SU-DHL-6 (cell line): ENCODE measurements at regions not wholly inside any gene's neighbourhood (a gene's known extent, or its start where the extent isn't known, plus 50 kb on each side); places are given as distances from the start of the nearest gene placed in this dataset.

Experiments
- H2AFZ ChIP-seq: fragments of 200-600 bp; sonication (generic); 2 replicates; pipeline ENCODE4 v1.6.1; 2014; ENCODE audit warnings: low read depth, mild to moderate bottlenecking, moderate library complexity, mixed read lengths, antibody characterized with exemption, low read length; ENCODE audit not compliant: severe bottlenecking
- H3F3A ChIP-seq: fragments of 200-600 bp; shearing (Covaris generic); 2 replicates; pipeline ENCODE4 v1.6.0; 2016; ENCODE audit warnings: antibody characterized with exemption, mild to moderate bottlenecking; ENCODE audit not compliant: insufficient read depth
- H3K27ac ChIP-seq: fragments of 200-600 bp; sonication (generic); 2 replicates; pipeline ENCODE4 v1.5.1; 2016; ENCODE audit warnings: low read depth, mild to moderate bottlenecking, low read length, moderate library complexity, mixed read lengths
- H3K27me3 ChIP-seq: fragments of 200-600 bp; sonication (generic), shearing (Covaris generic); 2 replicates; pipeline ENCODE4 v1.6.0; 2014; ENCODE audit warnings: mild to moderate bottlenecking, low read length
- H3K36me3 ChIP-seq: fragments of 200-600 bp; sonication (generic); 2 replicates; pipeline ENCODE4 v1.6.1; 2014; ENCODE audit warnings: mild to moderate bottlenecking, low read length, mixed read lengths
- H3K4me2 ChIP-seq: fragments of 300-600, 200-600 bp; shearing (Covaris generic), sonication (generic); 2 replicates; pipeline ENCODE4 v1.6.0; 2014; ENCODE audit warnings: low read length, low read depth, mild to moderate bottlenecking; ENCODE audit not compliant: poor library complexity, severe bottlenecking
- H3K4me3 ChIP-seq: fragments of 200-600 bp; sonication (generic); 2 replicates; pipeline ENCODE4 v1.5.1; 2014; ENCODE audit warnings: antibody characterized with exemption, low read length, mild to moderate bottlenecking, mixed read lengths; ENCODE audit not compliant: insufficient read depth, poor library complexity, severe bottlenecking
- H3K79me2 ChIP-seq: fragments of 200-600 bp; sonication (generic); 2 replicates; pipeline ENCODE4 v1.6.1; 2014; ENCODE audit warnings: mild to moderate bottlenecking, low read length, moderate library complexity; ENCODE audit not compliant: insufficient read depth
- H3K9ac ChIP-seq: fragments of 200-600 bp; sonication (generic); 2 replicates; pipeline ENCODE4 v1.7.0; 2014; ENCODE audit warnings: mild to moderate bottlenecking, low read length
- H3K9me2 ChIP-seq: fragments of 200-600 bp; sonication (generic); replicated peaks from 2 replicates; pipeline ENCODE4 v1.6.1; 2014; ENCODE audit warnings: low read length; ENCODE audit not compliant: insufficient read depth
- H3K9me3 ChIP-seq: fragments of 200-600 bp; sonication (generic); 2 replicates; pipeline ENCODE4 v1.6.1; 2014; ENCODE audit warnings: low read length, mixed read lengths; ENCODE audit not compliant: insufficient read depth
- H4K20me1 ChIP-seq: fragments of 200-600 bp; sonication (generic); 2 replicates; pipeline ENCODE4 v1.6.1; 2014; ENCODE audit warnings: low read depth, mild to moderate bottlenecking, antibody characterized with exemption, low read length, moderate library complexity, mixed read lengths
- CTCF ChIP-seq: fragments of 200-600 bp; sonication (generic); IDR thresholded peaks from one replicate; pipeline ENCODE4 v1.5.1; 2017; ENCODE audit warnings: antibody characterized with exemption, mild to moderate bottlenecking, low read length, moderate library complexity; ENCODE audit not compliant: insufficient read depth, poor library complexity, severe bottlenecking
- EZH2phosphoT487 ChIP-seq: fragments of 200-600 bp; sonication (generic), shearing (Covaris generic); conservative IDR thresholded peaks from 2 replicates; pipeline ENCODE4 v1.6.1; 2018; ENCODE audit warnings: mild to moderate bottlenecking, antibody characterized with exemption, low read length, moderate library complexity, mixed read lengths

- Histone ChIP-seq H3K79me2 (no peaks in the 10 kb centered on the region), H3K4me3 (no peak overlapping the region), H2AFZ (no peak overlapping the region), H3K9me3 (peaks cover 4% of the 10 kb centered on the region; the same call in 1 of the 2 replicates), H3F3A (no peaks in the 10 kb centered on the region), H4K20me1 (no peaks in the 10 kb centered on the region), H3K36me3 (no peaks in the 10 kb centered on the region), H3K27ac (no peak overlapping the region), H3K27me3 (no peaks in the 10 kb centered on the region), H3K9ac (no peak overlapping the region), H3K9me2 (no peaks in the 10 kb centered on the region), H3K4me2 (no peak overlapping the region)
- TF ChIP-seq EZH2phosphoT487 = no peak
- no peak for TF ChIP-seq CTCF
Observed at GRCh38 chr3:16079519-16079918, 95.0 kb upstream of the GALNT15 start.

DNA sequence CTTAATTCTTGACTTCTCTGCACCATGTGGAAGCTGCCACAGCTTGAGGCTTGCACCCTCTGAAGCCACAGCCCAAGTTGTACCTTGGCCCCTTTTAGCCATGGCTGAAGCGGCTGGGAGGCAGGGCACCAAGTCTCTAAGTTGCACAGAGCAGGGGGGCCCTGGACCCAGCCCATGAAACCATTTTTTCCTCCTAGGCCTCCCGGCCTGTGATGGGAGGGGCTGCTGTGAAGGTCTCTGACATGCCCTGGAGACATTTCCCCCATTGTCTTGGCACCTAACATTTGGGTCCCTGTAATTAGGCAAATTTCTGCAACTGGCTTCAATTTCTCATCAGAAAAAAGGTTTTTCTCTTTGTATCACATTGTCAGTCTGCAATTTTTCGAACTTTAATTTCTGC, 92.8 kb upstream of the GALNT15 start:
- Histone ChIP-seq H3K9me2 (no peaks in the 10 kb centered on the region), H3K79me2 (no peaks in the 10 kb centered on the region), H2AFZ (no peak overlapping the region), H3K9me3 (peaks cover 4% of the 10 kb centered on the region; the same call in 1 of the 2 replicates), H3K9ac (no peak overlapping the region), H3K27me3 (no peaks in the 10 kb centered on the region), H4K20me1 (no peaks in the 10 kb centered on the region), H3K27ac (no peak overlapping the region), H3K36me3 (no peaks in the 10 kb centered on the region), H3K4me3 (no peak overlapping the region), H3K4me2 (no peak overlapping the region), H3F3A (no peaks in the 10 kb centered on the region)
- no peak for TF ChIP-seq EZH2phosphoT487
- TF ChIP-seq CTCF = no peak

GRCh38 chr3:16084887-16085286, 89.6 kb upstream of the GALNT15 start:
- no peak overlapping the region for H3K9ac ChIP-seq
- no peaks in the 10 kb centered on the region for H4K20me1 ChIP-seq
- no peaks in the 10 kb centered on the region for H3K79me2 ChIP-seq
- no peak overlapping the region for H3K27ac ChIP-seq
- no peaks in the 10 kb centered on the region for H3K36me3 ChIP-seq
- H3K27me3 ChIP-seq = no peaks in the 10 kb centered on the region
- H3K4me3 ChIP-seq = no peak overlapping the region
- H3K4me2 ChIP-seq = no peak overlapping the region
- no peak overlapping the region for H2AFZ ChIP-seq
- H3K9me2 ChIP-seq = no peaks in the 10 kb centered on the region
- H3F3A ChIP-seq = no peaks in the 10 kb centered on the region
- TF ChIP-seq CTCF = no peak
- TF ChIP-seq EZH2phosphoT487 = no peak
- H3K9me3 ChIP-seq = peaks cover 4% of the 10 kb centered on the region; the same call in 1 of the 2 replicates
